Thoracic aorta (tissue), 2 donors: ENCODE measurements at regions not wholly inside any gene's neighbourhood (a gene's known extent, or its start where the extent isn't known, plus 50 kb on each side); places are given as distances from the start of the nearest gene placed in this dataset.

Experiments used
- ATAC-seq: fragments of 150-250 bp; one replicate; pipeline ENCODE4 v1.8.0; 2017; ENCODE audit warnings: low read depth; ENCODE audit not compliant: insufficient number of reproducible peaks, low FRiP score
- DNase-seq: peaks from one replicate; pipeline ENCODE4 v3.0.0-alpha.2; 2020; ENCODE audit warnings: low spot score
- H3K27ac ChIP-seq, 2 donors: fragments of 200-600 bp; sonication (generic); 1 replicate in 1 of 2; 2 replicates in 1 of 2; pipeline ENCODE4 v1.5.1; 2016; ENCODE audit warnings: mild to moderate bottlenecking in 2 of 2, moderate library complexity in 2 of 2
- H3K27me3 ChIP-seq: fragments of 200-600 bp; sonication (generic); replicated peaks from 2 replicates; pipeline ENCODE4 v1.6.0; 2016; ENCODE audit warnings: mild to moderate bottlenecking; ENCODE audit not compliant: insufficient read depth
- H3K36me3 ChIP-seq: fragments of 200-600 bp; sonication (generic); one replicate; pipeline ENCODE4 v1.5.1; 2016
- H3K4me1 ChIP-seq, 2 donors: fragments of 200-600 bp; sonication (generic); 1 replicate in 1 of 2; 2 replicates in 1 of 2; pipeline versions ENCODE4 v1.5.1 to v1.6.0; 2016; ENCODE audit warnings: low read depth in 2 of 2, mild to moderate bottlenecking in 1 of 2; ENCODE audit not compliant: control insufficient read depth in 1 of 2
- H3K4me3 ChIP-seq: fragments of 200-600 bp; sonication (generic); 2 replicates; pipeline ENCODE4 v1.5.1; 2016; ENCODE audit warnings: mild to moderate bottlenecking
- H3K9me3 ChIP-seq: fragments of 200-600 bp; sonication (generic); 2 replicates; pipeline ENCODE4 v1.5.1; 2016
- CTCF ChIP-seq: fragments of 200-600 bp; sonication (generic); IDR thresholded peaks from one replicate; pipeline ENCODE4 v1.5.1; 2019; ENCODE audit warnings: antibody characterized with exemption

GRCh38 chr2:153079315-153079714 lies 360.9 kb downstream of the ARL6IP6 start:
- ATAC-seq, result no peak
- no peak for TF ChIP-seq CTCF

GRCh38 chr2:153077311-153077710 lies 358.9 kb downstream of the ARL6IP6 start:
- Histone ChIP-seq H3K4me3 (no peak overlapping the region), H3K4me1 (no peaks in the 10 kb centered on the region), H3K27ac (no peak overlapping the region), H3K9me3 (no peaks in the 10 kb centered on the region), H3K36me3 (no peaks in the 10 kb centered on the region), H3K27me3 (no peaks in the 10 kb centered on the region)
- ATAC-seq, result no peak
- TF ChIP-seq CTCF, result no peak
- no peak for DNase-seq

More at GRCh38 chr2:153079315-153079714, 360.9 kb downstream of the ARL6IP6 start:
- Histone ChIP-seq H3K36me3 (no peaks in the 10 kb centered on the region), H3K4me1 (no peaks in the 10 kb centered on the region), H3K9me3 (no peaks in the 10 kb centered on the region), H3K27me3 (no peaks in the 10 kb centered on the region), H3K4me3 (no peak overlapping the region), H3K27ac (no peak overlapping the region)
- DNase-seq, result no peak

- H3K4me3 ChIP-seq, result no peak overlapping the region
- no peak for ATAC-seq
- TF ChIP-seq CTCF, result no peak
Observed at GRCh38 chr2:153074207-153074606, 355.8 kb downstream of the ARL6IP6 start.

GRCh38 chr2:153072813-153073212 lies 354.4 kb downstream of the ARL6IP6 start:
- no peaks in the 10 kb centered on the region for H3K36me3 ChIP-seq
- DNase-seq (no peak), ATAC-seq (no peak)
- no peaks in the 10 kb centered on the region for H3K9me3 ChIP-seq
- H3K27ac ChIP-seq, result no peak overlapping the region
- H3K27me3 ChIP-seq, result no peaks in the 10 kb centered on the region
- H3K4me3 ChIP-seq, result no peak overlapping the region
- H3K4me1 ChIP-seq, result no peaks in the 10 kb centered on the region
- no peak for TF ChIP-seq CTCF

More at GRCh38 chr2:153074207-153074606, 355.8 kb downstream of the ARL6IP6 start:
- Histone ChIP-seq H3K4me1 (no peaks in the 10 kb centered on the region), H3K27me3 (no peaks in the 10 kb centered on the region), H3K36me3 (no peaks in the 10 kb centered on the region), H3K27ac (no peak overlapping the region), H3K9me3 (no peaks in the 10 kb centered on the region)
- DNase-seq, result no peak

- Histone ChIP-seq H3K4me3 (no peak overlapping the region), H3K4me1 (no peaks in the 10 kb centered on the region), H3K9me3 (no peaks in the 10 kb centered on the region), H3K27ac (no peak overlapping the region), H3K36me3 (no peaks in the 10 kb centered on the region), H3K27me3 (no peaks in the 10 kb centered on the region)
- DNase-seq (no peak), ATAC-seq (no peak)
- no peak for TF ChIP-seq CTCF
Observed at GRCh38 chr2:153072077-153072476, 353.7 kb downstream of the ARL6IP6 start.
